Posterior vena cava (tissue), 2 donors: ENCODE measurements at regions not wholly inside any gene's neighbourhood (a gene's known extent, or its start where the extent isn't known, plus 50 kb on each side); places are given as distances from the start of the nearest gene placed in this dataset.

Source experiments
- DNase-seq: peaks from one replicate; pipeline ENCODE4 v3.0.0-alpha.2; 2020; ENCODE audit warnings: low spot score
- intact Hi-C, 2 donors: fragments of 100-400 bp; cut with DNase I; formaldehyde crosslinking; loops; one replicate each; pipeline versions ENCODE4 v1.14.1 to v1.14.2; 2022 to 2023
- donor health status: DM: yes; HTN: yes; CAD: no.
- donor health status: DM: yes; HTN: yes; CAD: no.

- no peak for DNase-seq
- intact Hi-C loops, result loop anchor here in 1 of 2 donors (10.0 kb wide), 1 partner anchor 1134 kb away; no protein-coding TSS in a partner anchor
Observed at GRCh38 chr18:61690418-61691138, 202.2 kb downstream of the RNF152 start.

- DNase-seq, result no peak
- intact Hi-C loops, result no loop called here
Observed at GRCh38 chr18:61687317-61687716, 205.5 kb downstream of the RNF152 start.

- intact Hi-C loops, result no loop called here
- no peak for DNase-seq
Observed at GRCh38 chr18:61683856-61684255, 209.0 kb downstream of the RNF152 start.

- intact Hi-C loops, result no loop called here
- DNase-seq, result no peak
Observed at GRCh38 chr18:61681065-61681464, 211.7 kb downstream of the RNF152 start.

- DNase-seq, result no peak
- intact Hi-C loops, result no loop called here
Observed at GRCh38 chr18:61679836-61680235, 213.0 kb downstream of the RNF152 start.

GRCh38 chr18:61677435-61677970 lies 215.3 kb downstream of the RNF152 start:
- intact Hi-C loops, result no loop called here
- DNase-seq, result no peak

- intact Hi-C loops, result no loop called here
- no peak for DNase-seq
Observed at GRCh38 chr18:61676773-61677434, 215.9 kb downstream of the RNF152 start.

GRCh38 chr18:61669320-61669719 lies 223.5 kb downstream of the RNF152 start:
- no peak for DNase-seq
- intact Hi-C loops, result no loop called here

- intact Hi-C loops, result no loop called here
- DNase-seq, result no peak
Observed at GRCh38 chr18:61666876-61667590, 225.8 kb downstream of the RNF152 start.

- intact Hi-C loops, result no loop called here
- no peak for DNase-seq
Observed at GRCh38 chr18:61664419-61665084, 228.3 kb downstream of the RNF152 start.

GRCh38 chr18:61662726-61663125 lies 230.1 kb downstream of the RNF152 start:
- intact Hi-C loops, result no loop called here
- DNase-seq, result no peak

- no peak for DNase-seq
- intact Hi-C loops, result no loop called here
Observed at GRCh38 chr18:61658431-61658830, 234.4 kb downstream of the RNF152 start.

- DNase-seq, result no peak
- intact Hi-C loops, result no loop called here
Observed at GRCh38 chr18:61657066-61657732, 235.6 kb downstream of the RNF152 start.

GRCh38 chr18:61655630-61656029 lies 237.2 kb downstream of the RNF152 start:
- intact Hi-C loops, result no loop called here
- no peak for DNase-seq

GRCh38 chr18:61653823-61654551 lies 238.8 kb downstream of the RNF152 start:
- DNase-seq, result no peak
- intact Hi-C loops, result no loop called here

GRCh38 chr18:61651880-61652268 lies 240.9 kb downstream of the RNF152 start:
- intact Hi-C loops, result no loop called here
- DNase-seq, result no peak

- intact Hi-C loops, result no loop called here
- DNase-seq, result no peak
Observed at GRCh38 chr18:61651145-61651879, 241.5 kb downstream of the RNF152 start.
